ENCODE measurements at regions not wholly inside any gene's neighbourhood (a gene's known extent, or its start where the extent isn't known, plus 50 kb on each side); places are given as distances from the start of the nearest gene placed in this dataset.

- TF ChIP-seq GATA2 (IDR thresholded peaks at IDR 0.05; ENCODE audit: low read depth, low read length) (no peak), GATA3 (IDR thresholded peaks at IDR 0.05; ENCODE audit: low read depth, low read length) (no peak)
Observed at GRCh38 chr10:131480861-131481260, 169.3 kb upstream of the TCERG1L start.

Data from SH-SY5Y (cell line).